ENCODE measurements at regions not wholly inside any gene's neighbourhood (a gene's known extent, or its start where the extent isn't known, plus 50 kb on each side); places are given as distances from the start of the nearest gene placed in this dataset.

DNA sequence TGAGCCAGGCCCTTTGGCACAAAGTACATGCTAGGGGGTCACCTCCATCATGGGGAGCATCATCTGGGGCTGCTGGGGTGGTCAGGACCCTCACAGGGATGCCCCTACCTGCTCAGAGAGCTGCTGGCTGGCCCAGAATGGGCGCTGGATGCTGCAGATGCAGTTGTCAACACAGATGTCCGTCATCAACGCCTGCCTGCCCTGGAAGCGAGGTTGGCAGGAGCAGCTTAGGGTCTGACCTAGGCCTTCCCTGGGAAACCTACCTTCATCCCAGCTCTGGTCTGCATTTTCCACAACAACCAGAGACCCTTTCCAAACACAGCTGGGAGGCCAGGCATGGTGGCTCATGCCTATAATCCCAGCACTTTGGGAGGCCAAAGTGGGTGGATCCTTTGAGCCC lies 88.0 kb downstream of the EDN3 start:
- intact Hi-C loops (cut with DNase I; ENCODE audit: low total_unique reads) = no loop called here
- Histone ChIP-seq H3K4me3 (no peak overlapping the region), H3K4me1 (peaks cover 0 to 13% (median 4%) of the 10 kb centered on the region in 6 donors), H3K27ac (no peak overlapping the region), H3K27me3 (replicated peaks in 1 of 7) (peaks cover 0 to 18% (median 0%) of the 10 kb centered on the region in 7 donors), H3K36me3 (no peaks in the 10 kb centered on the region), H3K9me3 (no peaks in the 10 kb centered on the region)
- TF ChIP-seq, protein P1, sequence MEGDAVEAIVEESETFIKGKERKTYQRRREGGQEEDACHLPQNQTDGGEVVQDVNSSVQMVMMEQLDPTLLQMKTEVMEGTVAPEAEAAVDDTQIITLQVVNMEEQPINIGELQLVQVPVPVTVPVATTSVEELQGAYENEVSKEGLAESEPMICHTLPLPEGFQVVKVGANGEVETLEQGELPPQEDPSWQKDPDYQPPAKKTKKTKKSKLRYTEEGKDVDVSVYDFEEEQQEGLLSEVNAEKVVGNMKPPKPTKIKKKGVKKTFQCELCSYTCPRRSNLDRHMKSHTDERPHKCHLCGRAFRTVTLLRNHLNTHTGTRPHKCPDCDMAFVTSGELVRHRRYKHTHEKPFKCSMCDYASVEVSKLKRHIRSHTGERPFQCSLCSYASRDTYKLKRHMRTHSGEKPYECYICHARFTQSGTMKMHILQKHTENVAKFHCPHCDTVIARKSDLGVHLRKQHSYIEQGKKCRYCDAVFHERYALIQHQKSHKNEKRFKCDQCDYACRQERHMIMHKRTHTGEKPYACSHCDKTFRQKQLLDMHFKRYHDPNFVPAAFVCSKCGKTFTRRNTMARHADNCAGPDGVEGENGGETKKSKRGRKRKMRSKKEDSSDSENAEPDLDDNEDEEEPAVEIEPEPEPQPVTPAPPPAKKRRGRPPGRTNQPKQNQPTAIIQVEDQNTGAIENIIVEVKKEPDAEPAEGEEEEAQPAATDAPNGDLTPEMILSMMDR (IDR thresholded peaks at IDR 0.05 in 8 of 11, conservative IDR thresholded peaks at IDR 0.05 in 3 of 11) = no peak
- TF ChIP-seq POLR2AphosphoS5 (IDR thresholded peaks at IDR 0.05) = no peak
- TF ChIP-seq POLR2A (IDR thresholded peaks at IDR 0.05) = no peak
- WGBS, 5 donors = 87 to 91% (median 88%) methylated on average over 3 to 4 of the region's 4 CpGs
- DNase-seq = no peak

DNA sequence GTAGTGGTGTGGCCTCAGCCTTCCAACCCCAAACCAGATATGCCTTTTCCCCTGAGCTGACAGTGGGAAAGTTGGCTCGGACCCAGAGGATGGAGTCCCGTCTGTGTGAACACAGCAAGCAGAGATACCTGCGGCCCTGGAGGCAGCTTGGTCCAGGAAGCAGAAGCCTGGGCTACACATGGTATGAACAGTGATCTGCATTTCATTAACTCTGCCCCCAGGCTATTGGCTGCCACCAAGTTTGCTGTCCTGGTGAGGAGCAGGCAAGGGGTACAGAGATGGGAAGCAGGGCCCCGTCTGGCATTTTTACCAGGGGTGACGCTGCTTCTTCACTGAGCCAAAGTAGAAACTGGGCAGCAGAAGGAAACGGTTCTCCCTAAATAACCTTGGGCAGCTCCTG lies 90.0 kb downstream of the EDN3 start:
- intact Hi-C loops (cut with DNase I; ENCODE audit: low total_unique reads) = no loop called here
- Histone ChIP-seq H3K27me3 (replicated peaks in 1 of 7) (peaks cover 0 to 31% (median 0%) of the 10 kb centered on the region in 7 donors), H3K4me3 (no peak overlapping the region), H3K36me3 (no peaks in the 10 kb centered on the region), H3K4me1 (peaks cover 0 to 10% (median 3%) of the 10 kb centered on the region in 6 donors), H3K9me3 (no peaks in the 10 kb centered on the region), H3K27ac (no peak overlapping the region)
- 70 to 94% (median 85%) methylated on average over 6 of the region's 6 CpGs for WGBS, 5 donors
- DNase-seq = no peak
- TF ChIP-seq, protein P1 (IDR thresholded peaks at IDR 0.05 in 8 of 11, conservative IDR thresholded peaks at IDR 0.05 in 3 of 11) = no peak
- TF ChIP-seq POLR2AphosphoS5 (IDR thresholded peaks at IDR 0.05) (no peak), POLR2A (IDR thresholded peaks at IDR 0.05) (no peak)

DNA sequence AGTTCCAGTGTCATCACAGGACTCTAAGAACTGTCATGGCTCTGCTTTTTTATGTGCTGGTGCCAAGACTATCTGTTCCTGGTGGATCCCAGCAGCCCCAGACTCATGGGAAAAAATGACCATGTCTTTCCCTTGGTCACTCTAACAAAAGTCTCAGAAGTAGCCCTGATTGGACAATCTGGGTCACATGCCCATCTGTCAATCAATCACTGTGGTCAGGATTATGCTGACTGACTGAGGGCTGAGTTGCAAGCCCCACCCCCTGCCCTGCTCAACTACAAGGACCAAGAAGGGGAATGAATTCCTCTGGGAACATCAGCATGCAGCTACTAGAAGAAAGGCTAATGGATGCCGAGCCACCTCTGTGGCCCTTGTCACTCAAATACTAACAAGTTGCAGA lies 91.6 kb downstream of the EDN3 start:
- no peak overlapping the region for H3K27ac ChIP-seq
- no peak for TF ChIP-seq POLR2AphosphoS5 (IDR thresholded peaks at IDR 0.05)
- TF ChIP-seq POLR2A (IDR thresholded peaks at IDR 0.05) = no peak
- TF ChIP-seq, protein P1 (IDR thresholded peaks at IDR 0.05 in 8 of 11, conservative IDR thresholded peaks at IDR 0.05 in 3 of 11) = no peak
- intact Hi-C loops (cut with DNase I; ENCODE audit: low total_unique reads) = no loop called here
- no peaks in the 10 kb centered on the region for H3K4me1 ChIP-seq
- no peaks in the 10 kb centered on the region for H3K36me3 ChIP-seq
- peaks cover 0 to 31% (median 0%) of the 10 kb centered on the region in 7 donors for H3K27me3 ChIP-seq (replicated peaks in 1 of 7)
- DNase-seq = no peak
- H3K4me3 ChIP-seq = no peak overlapping the region
- H3K9me3 ChIP-seq = no peaks in the 10 kb centered on the region
- 84 to 95% (median 87%) methylated on average over 1 of the region's 1 CpG for WGBS, 5 donors

DNA sequence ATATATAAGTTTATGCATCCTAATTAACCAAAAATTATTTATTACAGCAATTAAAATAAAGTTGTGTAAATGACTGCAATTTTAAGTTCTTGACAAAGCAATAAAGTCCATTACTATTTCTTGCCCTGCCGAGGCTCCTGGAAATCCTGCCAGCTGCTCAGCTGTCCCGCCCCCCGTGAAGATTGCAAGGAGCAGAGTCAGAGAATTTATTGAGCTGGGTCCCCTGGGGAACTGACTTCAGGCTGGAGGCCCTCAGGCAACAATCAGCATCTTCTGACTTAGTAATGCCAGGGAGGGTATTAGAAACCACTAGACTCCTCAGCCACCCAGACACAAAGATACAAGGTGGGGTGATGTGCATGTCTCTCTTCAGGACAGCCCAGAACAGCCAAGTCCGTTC lies 92.3 kb downstream of the EDN3 start:
- no peak for DNase-seq
- Histone ChIP-seq H3K9me3 (no peaks in the 10 kb centered on the region), H3K27ac (no peak overlapping the region), H3K36me3 (no peaks in the 10 kb centered on the region), H3K4me3 (no peak overlapping the region), H3K27me3 (replicated peaks in 1 of 7) (peaks cover 0 to 35% (median 0%) of the 10 kb centered on the region in 7 donors), H3K4me1 (no peaks in the 10 kb centered on the region)
- intact Hi-C loops (cut with DNase I; ENCODE audit: low total_unique reads) = no loop called here
- TF ChIP-seq POLR2AphosphoS5 (IDR thresholded peaks at IDR 0.05) = no peak
- 53 to 76% (median 70%) methylated on average over 4 of the region's 4 CpGs for WGBS, 5 donors

DNA sequence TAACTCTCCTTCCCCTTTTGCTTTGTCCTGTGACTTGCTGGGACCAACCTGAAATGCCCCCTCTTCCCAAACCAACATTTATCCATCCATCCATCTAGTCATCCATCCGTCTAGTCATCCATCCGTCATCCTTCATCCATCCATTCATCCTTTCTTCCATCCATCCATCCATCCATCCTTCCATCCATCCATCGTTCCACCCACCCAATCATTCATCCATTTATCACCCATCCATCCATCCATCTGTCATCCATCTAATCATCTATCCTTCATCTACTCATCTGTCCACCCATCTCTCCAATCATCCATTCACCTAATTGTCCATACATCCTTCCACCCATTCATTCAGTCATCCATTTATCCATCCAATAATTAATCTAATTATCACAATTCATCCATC lies 92.7 kb downstream of the EDN3 start:
- intact Hi-C loops (cut with DNase I; ENCODE audit: low total_unique reads) = no loop called here
- Histone ChIP-seq H3K4me1 (no peaks in the 10 kb centered on the region), H3K27me3 (replicated peaks in 1 of 7) (peaks cover 0 to 35% (median 0%) of the 10 kb centered on the region in 7 donors), H3K4me3 (no peak overlapping the region), H3K9me3 (no peaks in the 10 kb centered on the region), H3K27ac (no peak overlapping the region), H3K36me3 (no peaks in the 10 kb centered on the region)
- no peak for DNase-seq
- no peak for TF ChIP-seq POLR2AphosphoS5 (IDR thresholded peaks at IDR 0.05)
- no peak for TF ChIP-seq POLR2A (IDR thresholded peaks at IDR 0.05)
- TF ChIP-seq, protein P1 (IDR thresholded peaks at IDR 0.05 in 8 of 11, conservative IDR thresholded peaks at IDR 0.05 in 3 of 11) = no peak
- WGBS, 5 donors = 78 to 93% (median 85%) methylated on average over 3 of the region's 3 CpGs
